Suprapubic skin (tissue), 4 donors: ENCODE measurements at regions not wholly inside any gene's neighbourhood (a gene's known extent, or its start where the extent isn't known, plus 50 kb on each side); places are given as distances from the start of the nearest gene placed in this dataset.

Source experiments
- CTCF ChIP-seq, 2 donors: fragments of 200-600 bp in 1 of 2; fragments of 450-650 bp in 1 of 2; sonication (generic) in 1 of 2; IDR thresholded peaks; one replicate each; pipeline ENCODE4 v1.5.1; 2016 to 2019; ENCODE audit warnings: antibody characterized with exemption in 2 of 2, mild to moderate bottlenecking in 1 of 2, moderate library complexity in 1 of 2
- EP300 ChIP-seq: sonication (generic); formaldehyde crosslinking; IDR thresholded peaks from one replicate; pipeline ENCODE4 v1.6.1; 2017; ENCODE audit warnings: antibody characterized with exemption
- POLR2A ChIP-seq, 2 donors: fragments of 450-650 bp; IDR thresholded peaks; one replicate each; pipeline ENCODE4 v1.6.1; 2017; ENCODE audit warnings: antibody characterized with exemption in 2 of 2, mild to moderate bottlenecking in 2 of 2, moderate library complexity in 2 of 2
- POLR2AphosphoS5 ChIP-seq, 3 donors: sonication (generic); formaldehyde crosslinking; IDR thresholded peaks; one replicate each; pipeline ENCODE4 v1.6.1; 2017; ENCODE audit warnings: antibody characterized with exemption in 3 of 3

GRCh38 chr12:87096082-87096585, 839.9 kb upstream of the MGAT4C start:
- TF ChIP-seq POLR2AphosphoS5 (IDR thresholded peaks at IDR 0.05) (no peak), CTCF (IDR thresholded peaks at IDR 0.05) (no peak), POLR2A (IDR thresholded peaks at IDR 0.05) (no peak), EP300 (no peak)
